Vagina (tissue), 2 donors: ENCODE measurements at regions not wholly inside any gene's neighbourhood (a gene's known extent, or its start where the extent isn't known, plus 50 kb on each side); places are given as distances from the start of the nearest gene placed in this dataset.
A peak's percentile ranks its signal among the peaks of the same experiment; 100 is the strongest.

Experiments used
- DNase-seq, 2 donors: peaks; one replicate each; pipeline ENCODE4 v3.0.0-alpha.2; 2017; ENCODE audit errors: extremely low spot score in 2 of 2
- H3K27ac ChIP-seq: fragments of 200-600 bp; sonication (generic); one replicate; pipeline ENCODE4 v1.5.1; 2019
- H3K27me3 ChIP-seq: fragments of 200-600 bp; sonication (generic); one replicate; pipeline ENCODE4 v1.5.1; 2019
- H3K36me3 ChIP-seq, 2 donors: fragments of 200-600 bp; sonication (generic); one replicate each; pipeline ENCODE4 v1.5.1; 2017 to 2019
- H3K4me1 ChIP-seq: fragments of 200-600 bp; sonication (generic); one replicate; pipeline ENCODE4 v1.5.1; 2019
- H3K4me3 ChIP-seq, 2 donors: fragments of 200-600 bp; sonication (generic); 1 replicate in 1 of 2; 2 replicates in 1 of 2; pipeline ENCODE4 v1.5.1; 2016 to 2019
- H3K9me3 ChIP-seq: fragments of 200-600 bp; sonication (generic); one replicate; pipeline ENCODE4 v1.5.1; 2019
- POLR2A ChIP-seq, 2 donors: fragments of 450-650 bp; IDR thresholded peaks; one replicate each; pipeline ENCODE4 v1.6.1; 2017; ENCODE audit warnings: antibody characterized with exemption in 2 of 2, mild to moderate bottlenecking in 2 of 2, moderate library complexity in 2 of 2
- POLR2AphosphoS5 ChIP-seq, 2 donors: sonication (generic); formaldehyde crosslinking; IDR thresholded peaks; one replicate each; pipeline ENCODE4 v1.9.0; 2017; ENCODE audit warnings: antibody characterized with exemption in 2 of 2, mild to moderate bottlenecking in 2 of 2, low read depth in 1 of 2; ENCODE audit not compliant: insufficient read depth in 1 of 2
- intact Hi-C: fragments of 100-400 bp; cut with DNase I; formaldehyde crosslinking; loops from one replicate; pipeline ENCODE4 v1.15.1; 2023
- TF ChIP-seq, protein P1 (sequence below), 3 experiments: fragments of 450-650 bp in 2 of 3; fragments of 200-600 bp in 1 of 3; sonication (generic) in 1 of 3; IDR thresholded peaks; one replicate each; pipeline ENCODE4 v1.5.1; 2017 to 2019; ENCODE audit warnings: antibody characterized with exemption in 3 of 3, mild to moderate bottlenecking in 2 of 3, moderate library complexity in 2 of 3

DNA sequence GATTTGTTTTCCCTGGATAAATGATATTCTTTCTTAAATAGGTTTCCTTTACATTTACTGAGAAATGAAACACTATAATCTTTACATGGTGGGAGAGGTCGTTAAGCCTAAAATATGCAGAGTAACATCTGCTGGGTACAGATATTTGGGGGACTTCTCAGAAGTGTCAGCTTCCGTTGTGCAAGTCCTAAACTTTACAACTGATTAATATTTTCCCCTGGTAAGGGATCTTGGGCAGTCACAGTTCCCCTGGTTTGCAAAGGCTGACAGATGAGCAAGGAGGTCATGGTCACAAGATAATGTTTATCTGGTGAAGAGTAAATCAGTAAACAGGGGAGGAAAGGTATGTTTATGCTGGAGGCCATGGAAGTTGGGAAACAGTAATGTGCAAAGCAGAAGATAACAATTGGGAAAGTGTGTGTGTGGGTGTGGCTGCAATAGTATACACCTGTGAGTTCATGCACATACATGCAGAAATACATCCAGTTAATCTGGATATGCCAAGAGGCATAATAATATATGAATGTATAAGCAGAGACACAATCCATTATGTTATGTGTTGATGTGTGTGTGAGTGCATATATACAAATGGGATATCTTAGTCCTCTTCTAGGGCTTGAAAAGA lies 508.2 kb upstream of the FAM241A start:
- intact Hi-C loops, result no loop called here
- Histone ChIP-seq H3K27ac (no peak overlapping the region), H3K4me1 (no peaks in the 10 kb centered on the region), H3K27me3 (no peaks in the 10 kb centered on the region), H3K9me3 (no peaks in the 10 kb centered on the region), H3K4me3 (no peak overlapping the region), H3K36me3 (no peaks in the 10 kb centered on the region)
- DNase-seq, result no peak
- TF ChIP-seq POLR2A (IDR thresholded peaks at IDR 0.05), result no peak
- peak in 1 of 2 donors; percentile 12 for TF ChIP-seq POLR2AphosphoS5 (IDR thresholded peaks at IDR 0.05; ENCODE audit: insufficient read depth in 1 of 2, low read depth in 1 of 2)

- intact Hi-C loops, result no loop called here
- TF ChIP-seq, protein P1, sequence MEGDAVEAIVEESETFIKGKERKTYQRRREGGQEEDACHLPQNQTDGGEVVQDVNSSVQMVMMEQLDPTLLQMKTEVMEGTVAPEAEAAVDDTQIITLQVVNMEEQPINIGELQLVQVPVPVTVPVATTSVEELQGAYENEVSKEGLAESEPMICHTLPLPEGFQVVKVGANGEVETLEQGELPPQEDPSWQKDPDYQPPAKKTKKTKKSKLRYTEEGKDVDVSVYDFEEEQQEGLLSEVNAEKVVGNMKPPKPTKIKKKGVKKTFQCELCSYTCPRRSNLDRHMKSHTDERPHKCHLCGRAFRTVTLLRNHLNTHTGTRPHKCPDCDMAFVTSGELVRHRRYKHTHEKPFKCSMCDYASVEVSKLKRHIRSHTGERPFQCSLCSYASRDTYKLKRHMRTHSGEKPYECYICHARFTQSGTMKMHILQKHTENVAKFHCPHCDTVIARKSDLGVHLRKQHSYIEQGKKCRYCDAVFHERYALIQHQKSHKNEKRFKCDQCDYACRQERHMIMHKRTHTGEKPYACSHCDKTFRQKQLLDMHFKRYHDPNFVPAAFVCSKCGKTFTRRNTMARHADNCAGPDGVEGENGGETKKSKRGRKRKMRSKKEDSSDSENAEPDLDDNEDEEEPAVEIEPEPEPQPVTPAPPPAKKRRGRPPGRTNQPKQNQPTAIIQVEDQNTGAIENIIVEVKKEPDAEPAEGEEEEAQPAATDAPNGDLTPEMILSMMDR (IDR thresholded peaks at IDR 0.05), result no peak
- no peak for TF ChIP-seq POLR2AphosphoS5 (IDR thresholded peaks at IDR 0.05; ENCODE audit: insufficient read depth in 1 of 2, low read depth in 1 of 2)
- no peaks in the 10 kb centered on the region for H3K4me1 ChIP-seq
These were observed 506.0 kb upstream of the FAM241A start for GRCh38 chr4:111639120-111639690.

DNA sequence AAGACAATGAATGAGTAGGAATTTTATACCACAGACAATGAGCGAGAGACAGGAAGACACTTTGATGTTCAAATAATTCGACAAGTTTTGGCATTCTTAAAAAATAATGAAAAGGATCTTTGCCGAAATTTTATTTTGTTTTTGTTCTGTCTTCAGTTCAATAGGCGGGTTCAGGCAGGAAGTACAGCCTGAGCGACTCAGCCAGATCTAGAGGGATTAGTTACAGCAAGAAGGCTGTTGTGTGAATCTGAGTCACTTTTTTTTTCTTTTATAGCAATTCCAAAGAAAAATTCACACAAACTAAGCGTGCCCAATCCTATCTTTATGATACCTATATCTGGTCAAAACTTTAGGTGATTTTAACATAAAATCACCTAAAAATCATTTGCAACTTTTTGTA lies 505.4 kb upstream of the FAM241A start:
- no peak for DNase-seq
- H3K27me3 ChIP-seq, result no peaks in the 10 kb centered on the region
- intact Hi-C loops, result no loop called here
- no peaks in the 10 kb centered on the region for H3K9me3 ChIP-seq
- H3K4me1 ChIP-seq, result no peaks in the 10 kb centered on the region
- H3K36me3 ChIP-seq, result no peaks in the 10 kb centered on the region
- H3K4me3 ChIP-seq, result no peak overlapping the region
- TF ChIP-seq POLR2AphosphoS5 (IDR thresholded peaks at IDR 0.05; ENCODE audit: insufficient read depth in 1 of 2, low read depth in 1 of 2), result peak in 1 of 2 donors; percentile 23
- TF ChIP-seq, protein P1 (IDR thresholded peaks at IDR 0.05), result no peak
- no peak overlapping the region for H3K27ac ChIP-seq

More at GRCh38 chr4:111639120-111639690, 506.0 kb upstream of the FAM241A start:
- Histone ChIP-seq H3K4me3 (no peak overlapping the region), H3K36me3 (no peaks in the 10 kb centered on the region), H3K27ac (no peak overlapping the region), H3K9me3 (no peaks in the 10 kb centered on the region), H3K27me3 (no peaks in the 10 kb centered on the region)
- DNase-seq, result no peak

DNA sequence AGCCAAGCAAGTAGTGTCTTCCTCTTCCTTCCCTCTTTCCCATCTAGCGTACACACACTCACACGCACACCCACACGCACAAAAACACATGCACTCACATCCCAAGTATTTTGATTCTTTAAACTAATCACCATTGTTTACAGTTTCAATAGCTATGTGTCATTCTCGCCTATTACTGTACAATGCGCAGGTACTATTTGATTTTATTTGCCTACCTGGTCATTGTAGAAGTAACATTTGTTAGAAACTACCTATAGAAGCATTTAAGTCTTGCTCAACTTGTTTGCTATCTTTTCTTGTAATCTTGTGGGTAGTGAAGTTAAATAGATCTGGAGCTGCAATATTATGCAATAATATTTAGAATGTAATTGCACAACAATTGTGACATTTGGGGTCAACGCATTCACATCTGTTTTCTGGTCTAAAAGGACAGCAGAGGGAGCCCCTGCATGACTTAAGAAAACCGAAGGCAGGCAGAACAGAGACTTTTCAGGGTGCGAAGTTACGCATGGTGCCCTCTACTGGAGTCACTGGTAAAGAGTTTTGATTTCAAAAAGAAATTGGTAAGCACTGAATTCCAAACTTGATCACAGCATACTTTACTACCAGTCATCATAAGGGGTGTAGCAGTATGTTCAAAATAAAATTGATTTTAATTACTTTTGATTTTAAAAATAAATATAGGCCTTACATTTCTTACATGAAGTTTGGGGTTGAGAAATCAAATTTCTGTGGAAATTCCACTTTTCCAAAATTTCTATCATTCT lies 503.3 kb upstream of the FAM241A start:
- Histone ChIP-seq H3K4me1 (no peaks in the 10 kb centered on the region), H3K36me3 (no peaks in the 10 kb centered on the region), H3K4me3 (no peak overlapping the region), H3K27me3 (no peaks in the 10 kb centered on the region), H3K9me3 (no peaks in the 10 kb centered on the region), H3K27ac (no peak overlapping the region)
- DNase-seq, result no peak
- TF ChIP-seq POLR2A (IDR thresholded peaks at IDR 0.05) (no peak), POLR2AphosphoS5 (IDR thresholded peaks at IDR 0.05; ENCODE audit: insufficient read depth in 1 of 2, low read depth in 1 of 2) (peak in 1 of 2 donors; percentile 72)
- TF ChIP-seq, protein P1 (IDR thresholded peaks at IDR 0.05), result peak in 2 of 3 experiments; percentile 58 to 76
- intact Hi-C loops, result no loop called here

DNA sequence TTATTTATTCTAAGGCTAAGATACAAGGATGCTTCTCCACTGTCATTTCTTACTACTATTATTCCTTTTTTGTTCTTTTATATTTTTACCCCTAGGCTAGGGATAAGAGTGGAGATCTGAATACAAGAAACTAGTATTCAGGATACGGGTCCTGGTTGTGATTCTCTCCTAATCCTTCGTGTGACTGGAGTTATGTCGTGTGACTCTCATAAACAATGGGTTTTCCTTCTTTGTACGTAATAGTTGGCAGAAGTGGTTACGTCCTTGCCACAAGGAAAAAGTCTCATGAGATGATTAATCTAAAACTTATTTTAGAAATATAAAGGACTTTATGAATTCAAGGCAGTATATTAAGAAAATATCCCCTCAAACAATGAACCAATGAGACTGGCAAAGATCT lies 497.2 kb upstream of the FAM241A start:
- no peaks in the 10 kb centered on the region for H3K4me1 ChIP-seq
- no peak for DNase-seq
- no peaks in the 10 kb centered on the region for H3K9me3 ChIP-seq
- no peak overlapping the region for H3K4me3 ChIP-seq
- H3K27me3 ChIP-seq, result no peaks in the 10 kb centered on the region
- no peaks in the 10 kb centered on the region for H3K36me3 ChIP-seq
- intact Hi-C loops, result no loop called here
- H3K27ac ChIP-seq, result no peak overlapping the region
- TF ChIP-seq, protein P1 (IDR thresholded peaks at IDR 0.05), result no peak
- TF ChIP-seq POLR2AphosphoS5 (IDR thresholded peaks at IDR 0.05; ENCODE audit: insufficient read depth in 1 of 2, low read depth in 1 of 2) (no peak), POLR2A (IDR thresholded peaks at IDR 0.05) (no peak)
